ENCODE measurements at regions not wholly inside any gene's neighbourhood (a gene's known extent, or its start where the extent isn't known, plus 50 kb on each side); places are given as distances from the start of the nearest gene placed in this dataset.

- H3K9me3 ChIP-seq, result no peaks in the 10 kb centered on the region
- no peak for DNase-seq (ENCODE audit: low spot score in 2 of 2)
- in situ Hi-C loops (cut with MboI; ENCODE audit: low sequenced_read_pairs), result no loop called here
- no peak overlapping the region for H3K4me3 ChIP-seq
- no peaks in the 10 kb centered on the region for H3K27me3 ChIP-seq (ENCODE audit: low read depth)
- H3K4me1 ChIP-seq, result no peaks in the 10 kb centered on the region
- no peaks in the 10 kb centered on the region for H3K36me3 ChIP-seq (replicated peaks)
These were observed 1183.7 kb upstream of the TMEM132C start for GRCh38 chr12:127083008-127083949.

- no peaks in the 10 kb centered on the region for H3K4me1 ChIP-seq
- DNase-seq (ENCODE audit: low spot score in 2 of 2), result no peak
- in situ Hi-C loops (cut with MboI; ENCODE audit: low sequenced_read_pairs), result no loop called here
These were observed 1165.9 kb upstream of the TMEM132C start for GRCh38 chr12:127101076-127101475.

DNA sequence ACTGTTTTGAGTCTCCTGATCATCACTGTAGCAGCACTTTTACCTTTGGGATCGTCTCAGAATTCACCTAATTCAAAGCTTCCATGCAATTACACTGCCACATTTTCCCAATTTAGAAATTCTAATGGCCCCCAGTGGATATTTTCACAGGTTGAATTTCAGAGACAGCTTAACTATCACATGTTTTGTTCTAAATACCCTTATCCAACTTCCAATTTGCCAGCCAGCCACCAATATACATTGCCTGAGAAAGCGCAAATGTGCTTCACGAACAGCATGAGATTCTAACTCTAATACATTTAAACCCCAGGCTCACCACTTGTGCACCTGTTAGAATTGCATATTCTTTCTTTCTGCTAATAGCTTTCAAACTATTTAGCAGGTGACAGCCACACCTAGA, 1160.9 kb upstream of the TMEM132C start:
- in situ Hi-C loops (cut with MboI; ENCODE audit: low sequenced_read_pairs), result no loop called here
- no peaks in the 10 kb centered on the region for H3K36me3 ChIP-seq (replicated peaks)
- no peaks in the 10 kb centered on the region for H3K4me1 ChIP-seq
- no peaks in the 10 kb centered on the region for H3K27me3 ChIP-seq (ENCODE audit: low read depth)
- no peaks in the 10 kb centered on the region for H3K9me3 ChIP-seq
- DNase-seq (ENCODE audit: low spot score in 2 of 2), result no peak
- H3K4me3 ChIP-seq, result no peak overlapping the region

More at GRCh38 chr12:127101076-127101475, 1165.9 kb upstream of the TMEM132C start:
- Histone ChIP-seq H3K36me3 (replicated peaks) (no peaks in the 10 kb centered on the region), H3K9me3 (no peaks in the 10 kb centered on the region), H3K4me3 (no peak overlapping the region), H3K27me3 (ENCODE audit: low read depth) (no peaks in the 10 kb centered on the region)

GRCh38 chr12:127106697-127107096, 1160.3 kb upstream of the TMEM132C start:
- Histone ChIP-seq H3K36me3 (replicated peaks) (no peaks in the 10 kb centered on the region), H3K4me3 (no peak overlapping the region), H3K4me1 (no peaks in the 10 kb centered on the region), H3K9me3 (no peaks in the 10 kb centered on the region), H3K27me3 (ENCODE audit: low read depth) (no peaks in the 10 kb centered on the region)
- DNase-seq (ENCODE audit: low spot score in 2 of 2), result no peak
- in situ Hi-C loops (cut with MboI; ENCODE audit: low sequenced_read_pairs), result no loop called here

DNA sequence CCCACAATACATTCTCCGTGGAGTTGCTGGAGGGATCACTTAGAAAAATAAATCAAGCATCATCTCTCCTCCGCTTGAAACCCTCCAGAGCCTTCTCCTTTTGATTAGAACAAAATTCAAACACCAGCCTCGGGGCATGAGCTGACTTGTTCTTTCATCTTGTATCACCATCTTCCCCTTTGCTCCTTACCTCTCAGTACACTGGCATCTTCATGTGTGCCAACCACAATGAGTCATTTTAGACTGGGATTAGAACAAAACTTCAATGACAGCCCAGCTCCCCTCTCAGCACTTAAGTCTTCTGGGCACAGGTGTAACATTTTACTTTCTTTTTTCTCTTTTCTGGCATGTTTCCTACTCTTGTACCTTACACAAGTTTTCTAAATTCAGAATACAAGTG, 1159.2 kb upstream of the TMEM132C start:
- Histone ChIP-seq H3K36me3 (replicated peaks) (no peaks in the 10 kb centered on the region), H3K4me3 (no peak overlapping the region), H3K4me1 (no peaks in the 10 kb centered on the region), H3K27me3 (ENCODE audit: low read depth) (no peaks in the 10 kb centered on the region), H3K9me3 (no peaks in the 10 kb centered on the region)
- in situ Hi-C loops (cut with MboI; ENCODE audit: low sequenced_read_pairs), result no loop called here
- no peak for DNase-seq (ENCODE audit: low spot score in 2 of 2)

GRCh38 chr12:127108360-127109215, 1158.4 kb upstream of the TMEM132C start:
- Histone ChIP-seq H3K36me3 (replicated peaks) (no peaks in the 10 kb centered on the region), H3K27me3 (ENCODE audit: low read depth) (no peaks in the 10 kb centered on the region), H3K9me3 (no peaks in the 10 kb centered on the region), H3K4me1 (no peaks in the 10 kb centered on the region), H3K4me3 (no peak overlapping the region)
- in situ Hi-C loops (cut with MboI; ENCODE audit: low sequenced_read_pairs), result no loop called here
- DNase-seq (ENCODE audit: low spot score in 2 of 2), result peak in 1 of 2 experiments; percentile 7

- Histone ChIP-seq H3K4me1 (no peaks in the 10 kb centered on the region), H3K27me3 (ENCODE audit: low read depth) (no peaks in the 10 kb centered on the region), H3K4me3 (no peak overlapping the region), H3K36me3 (replicated peaks) (no peaks in the 10 kb centered on the region), H3K9me3 (no peaks in the 10 kb centered on the region)
- in situ Hi-C loops (cut with MboI; ENCODE audit: low sequenced_read_pairs), result no loop called here
- no peak for DNase-seq (ENCODE audit: low spot score in 2 of 2)
These were observed 1153.0 kb upstream of the TMEM132C start for GRCh38 chr12:127113945-127114344.

DNA sequence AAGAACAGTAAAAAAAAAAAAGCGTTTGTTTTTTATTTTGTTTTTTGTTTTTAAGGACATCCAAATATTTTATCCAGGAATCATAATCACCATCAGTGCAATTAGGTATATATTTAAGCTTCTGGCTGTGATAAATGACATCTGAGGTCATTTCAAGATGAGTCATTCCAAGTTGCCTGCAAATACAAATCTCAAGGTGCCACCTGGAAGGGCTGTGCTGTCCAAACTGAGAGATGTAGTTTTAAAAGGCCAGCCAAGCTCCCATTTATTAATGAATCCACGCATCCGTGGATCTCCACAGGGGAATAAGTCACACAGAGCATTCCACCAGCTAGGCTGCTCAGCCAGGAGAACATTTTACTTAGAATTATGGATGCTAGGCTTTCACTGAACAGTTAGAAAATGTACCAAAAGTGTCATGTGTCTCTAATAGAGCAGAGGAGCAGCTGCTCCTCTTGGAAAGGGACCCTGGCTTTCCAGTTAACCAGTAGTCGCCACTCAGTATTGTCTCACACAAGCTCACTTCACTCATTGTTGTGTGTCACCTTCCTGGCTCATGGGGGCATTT, 1151.4 kb upstream of the TMEM132C start:
- in situ Hi-C loops (cut with MboI; ENCODE audit: low sequenced_read_pairs), result no loop called here
- DNase-seq (ENCODE audit: low spot score in 2 of 2), result no peak

DNA sequence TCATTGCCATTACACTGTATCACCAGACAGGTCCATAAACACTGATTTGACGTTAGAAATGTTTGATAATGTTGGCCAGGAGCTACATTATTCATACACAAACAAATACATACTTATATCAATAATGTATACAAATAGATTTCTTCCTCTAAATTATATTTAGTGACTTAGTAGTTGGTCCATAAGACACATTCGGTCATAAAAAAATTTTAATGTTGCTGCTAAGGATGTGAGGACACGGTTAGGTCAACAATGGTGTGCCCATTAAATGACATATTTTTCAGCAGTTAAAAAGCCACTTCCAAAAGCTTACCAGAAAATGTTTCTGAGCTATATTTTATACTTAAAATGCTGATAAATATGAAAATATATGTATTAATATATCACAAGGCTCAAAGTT, 1148.7 kb upstream of the TMEM132C start:
- Histone ChIP-seq H3K9me3 (no peaks in the 10 kb centered on the region), H3K4me3 (no peak overlapping the region), H3K4me1 (no peaks in the 10 kb centered on the region), H3K36me3 (replicated peaks) (no peaks in the 10 kb centered on the region), H3K27me3 (ENCODE audit: low read depth) (no peaks in the 10 kb centered on the region)
- in situ Hi-C loops (cut with MboI; ENCODE audit: low sequenced_read_pairs), result no loop called here
- DNase-seq (ENCODE audit: low spot score in 2 of 2), result no peak

More for the DNA sequence above, 1151.4 kb upstream of the TMEM132C start:
- no peaks in the 10 kb centered on the region for H3K27me3 ChIP-seq (ENCODE audit: low read depth)
- no peaks in the 10 kb centered on the region for H3K9me3 ChIP-seq
- H3K4me3 ChIP-seq, result no peak overlapping the region
- H3K36me3 ChIP-seq (replicated peaks), result no peaks in the 10 kb centered on the region
- H3K4me1 ChIP-seq, result no peaks in the 10 kb centered on the region

GRCh38 chr12:127119600-127120140, 1147.3 kb upstream of the TMEM132C start:
- no peaks in the 10 kb centered on the region for H3K36me3 ChIP-seq (replicated peaks)
- no peak overlapping the region for H3K4me3 ChIP-seq
- in situ Hi-C loops (cut with MboI; ENCODE audit: low sequenced_read_pairs), result no loop called here
- DNase-seq (ENCODE audit: low spot score in 2 of 2), result no peak
- no peaks in the 10 kb centered on the region for H3K9me3 ChIP-seq
- H3K27me3 ChIP-seq (ENCODE audit: low read depth), result no peaks in the 10 kb centered on the region
- H3K4me1 ChIP-seq, result no peaks in the 10 kb centered on the region

DNA sequence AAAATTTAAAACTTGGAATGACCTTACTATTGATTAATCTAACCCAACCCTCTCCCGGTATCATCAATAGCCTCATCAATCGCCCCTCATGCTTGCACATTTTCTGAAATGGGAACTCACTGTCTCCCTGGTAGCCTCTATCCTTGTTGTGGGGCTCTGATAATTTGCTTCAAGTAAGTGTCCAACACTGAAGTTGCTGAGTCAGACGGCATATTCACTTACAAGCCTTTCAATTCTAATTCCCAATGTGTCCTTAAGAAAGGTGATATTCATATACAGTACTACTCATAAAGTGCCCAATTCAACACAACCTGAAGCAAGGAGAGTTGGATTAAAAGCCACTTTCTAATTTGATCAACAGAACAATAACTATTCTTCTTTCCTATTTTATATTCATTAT, 1146.1 kb upstream of the TMEM132C start:
- no peaks in the 10 kb centered on the region for H3K27me3 ChIP-seq (ENCODE audit: low read depth)
- no peaks in the 10 kb centered on the region for H3K36me3 ChIP-seq (replicated peaks)
- H3K9me3 ChIP-seq, result no peaks in the 10 kb centered on the region
- DNase-seq (ENCODE audit: low spot score in 2 of 2), result no peak
- no peak overlapping the region for H3K4me3 ChIP-seq
- in situ Hi-C loops (cut with MboI; ENCODE audit: low sequenced_read_pairs), result no loop called here
- H3K4me1 ChIP-seq, result no peaks in the 10 kb centered on the region

- no peak for DNase-seq (ENCODE audit: low spot score in 2 of 2)
- no peaks in the 10 kb centered on the region for H3K4me1 ChIP-seq
- in situ Hi-C loops (cut with MboI; ENCODE audit: low sequenced_read_pairs), result no loop called here
These were observed 1145.4 kb upstream of the TMEM132C start for GRCh38 chr12:127121494-127122084.

GRCh38 chr12:127125607-127126259, 1141.2 kb upstream of the TMEM132C start:
- H3K9me3 ChIP-seq, result no peaks in the 10 kb centered on the region
- DNase-seq (ENCODE audit: low spot score in 2 of 2), result no peak
- H3K4me3 ChIP-seq, result no peak overlapping the region
- no peaks in the 10 kb centered on the region for H3K27me3 ChIP-seq (ENCODE audit: low read depth)
- no peaks in the 10 kb centered on the region for H3K4me1 ChIP-seq
- no peaks in the 10 kb centered on the region for H3K36me3 ChIP-seq (replicated peaks)
- in situ Hi-C loops (cut with MboI; ENCODE audit: low sequenced_read_pairs), result no loop called here

More at GRCh38 chr12:127121494-127122084, 1145.4 kb upstream of the TMEM132C start:
- Histone ChIP-seq H3K27me3 (ENCODE audit: low read depth) (no peaks in the 10 kb centered on the region), H3K9me3 (no peaks in the 10 kb centered on the region), H3K36me3 (replicated peaks) (no peaks in the 10 kb centered on the region), H3K4me3 (no peak overlapping the region)

Data from HAP-1 (cell line).